MM.1S (cell line): ENCODE measurements at regions not wholly inside any gene's neighbourhood (a gene's known extent, or its start where the extent isn't known, plus 50 kb on each side); places are given as distances from the start of the nearest gene placed in this dataset.

Source experiments
- EZH2 ChIP-seq: fragments of 300-600 bp; sonication (generic); optimal IDR thresholded peaks from 2 replicates; pipeline ENCODE3; 2017; ENCODE audit warnings: low read depth, mild to moderate bottlenecking, antibody characterized with exemption, low read length, mixed read lengths
- EZH2phosphoT487 ChIP-seq: fragments of 300-600 bp; sonication (generic); IDR thresholded peaks from 2 replicates; pipeline ENCODE4 v1.6.1; 2018; ENCODE audit warnings: antibody characterized with exemption, low read length
- TF ChIP-seq, protein P1 (sequence below): fragments of 300-600 bp; sonication (generic); IDR thresholded peaks from 2 replicates; pipeline ENCODE4 v1.5.1; 2016; ENCODE audit warnings: antibody characterized with exemption, low read length, mixed read lengths

DNA sequence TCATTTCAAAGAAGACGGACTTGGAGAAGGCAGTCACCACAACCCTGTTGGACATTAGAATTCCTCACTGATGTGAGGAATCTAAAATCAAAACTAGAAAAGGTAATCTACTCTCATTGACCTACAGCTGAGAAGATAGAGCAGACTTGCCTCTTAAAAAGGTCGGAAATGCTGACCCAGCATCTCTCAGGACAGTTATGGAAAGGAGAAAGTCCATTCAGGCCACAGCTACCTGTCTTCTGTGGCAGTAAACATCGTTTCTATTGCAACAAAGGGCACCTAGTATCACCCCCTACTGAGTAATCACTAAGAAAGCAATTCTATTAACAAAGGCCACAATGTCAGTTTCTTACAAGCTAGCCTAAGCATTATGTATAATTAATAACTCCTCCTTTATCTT, 601.7 kb downstream of the PRELID2 start:
- TF ChIP-seq, protein P1, sequence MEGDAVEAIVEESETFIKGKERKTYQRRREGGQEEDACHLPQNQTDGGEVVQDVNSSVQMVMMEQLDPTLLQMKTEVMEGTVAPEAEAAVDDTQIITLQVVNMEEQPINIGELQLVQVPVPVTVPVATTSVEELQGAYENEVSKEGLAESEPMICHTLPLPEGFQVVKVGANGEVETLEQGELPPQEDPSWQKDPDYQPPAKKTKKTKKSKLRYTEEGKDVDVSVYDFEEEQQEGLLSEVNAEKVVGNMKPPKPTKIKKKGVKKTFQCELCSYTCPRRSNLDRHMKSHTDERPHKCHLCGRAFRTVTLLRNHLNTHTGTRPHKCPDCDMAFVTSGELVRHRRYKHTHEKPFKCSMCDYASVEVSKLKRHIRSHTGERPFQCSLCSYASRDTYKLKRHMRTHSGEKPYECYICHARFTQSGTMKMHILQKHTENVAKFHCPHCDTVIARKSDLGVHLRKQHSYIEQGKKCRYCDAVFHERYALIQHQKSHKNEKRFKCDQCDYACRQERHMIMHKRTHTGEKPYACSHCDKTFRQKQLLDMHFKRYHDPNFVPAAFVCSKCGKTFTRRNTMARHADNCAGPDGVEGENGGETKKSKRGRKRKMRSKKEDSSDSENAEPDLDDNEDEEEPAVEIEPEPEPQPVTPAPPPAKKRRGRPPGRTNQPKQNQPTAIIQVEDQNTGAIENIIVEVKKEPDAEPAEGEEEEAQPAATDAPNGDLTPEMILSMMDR, result no peak
- TF ChIP-seq EZH2 (no peak), EZH2phosphoT487 (no peak)
